ENCODE measurements at regions not wholly inside any gene's neighbourhood (a gene's known extent, or its start where the extent isn't known, plus 50 kb on each side); places are given as distances from the start of the nearest gene placed in this dataset.

- TF ChIP-seq EGR1 (IDR thresholded peaks at IDR 0.05; ENCODE audit: borderline replicate concordance, low read depth, low read length) (no peak), TAF1 (IDR thresholded peaks at IDR 0.05; ENCODE audit: low read depth, low read length) (no peak), CTCF (IDR thresholded peaks at IDR 0.05; ENCODE audit: control extremely low read depth in 1 of 3, insufficient read depth in 1 of 3, low read depth in 1 of 3, low read length in 3 of 3) (no peak), SP4 (IDR thresholded peaks at IDR 0.05; ENCODE audit: low read length) (no peak), NRF1 (IDR thresholded peaks at IDR 0.05; ENCODE audit: low read depth, low read length) (no peak), RAD21 (IDR thresholded peaks at IDR 0.05 in 1 of 2, conservative IDR thresholded peaks at IDR 0.05 in 1 of 2; ENCODE audit: low read depth in 2 of 2, low read length in 2 of 2) (no peak), EP300 (IDR thresholded peaks at IDR 0.05; ENCODE audit: borderline replicate concordance in 1 of 2, low read depth in 2 of 2, low read length in 2 of 2) (no peak)
Observed at GRCh38 chr2:190789074-190790004, 91.3 kb upstream of the GLS start.
